ENCODE measurements at regions not wholly inside any gene's neighbourhood (a gene's known extent, or its start where the extent isn't known, plus 50 kb on each side); places are given as distances from the start of the nearest gene placed in this dataset.

DNA sequence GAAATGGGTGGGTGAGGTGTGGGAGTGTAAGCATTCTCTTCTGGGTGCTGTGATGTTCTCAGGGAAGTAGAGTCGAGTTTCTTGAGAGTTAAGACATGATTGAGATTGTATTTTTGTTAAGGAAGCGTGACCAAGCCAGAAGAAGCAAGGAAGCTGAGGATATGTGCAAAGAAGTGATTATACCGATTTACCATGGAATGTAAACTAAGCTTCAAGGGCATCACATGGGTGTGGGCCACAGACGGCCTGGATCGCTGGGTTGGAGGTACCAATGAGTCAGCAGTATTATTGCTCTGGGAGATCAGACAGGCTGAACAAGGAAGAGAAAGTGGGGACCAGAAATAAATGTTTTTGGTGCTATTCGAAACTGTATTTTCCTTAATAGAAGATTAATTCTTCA, 184.1 kb upstream of the GMDS start:
- no peak overlapping the region for H3K4me3 Mint-ChIP-seq
- DNase-seq (no peak), ATAC-seq (ENCODE audit: low read depth) (no peak)
- no peaks in the 10 kb centered on the region for H3K36me3 Mint-ChIP-seq
- H3K27me3 Mint-ChIP-seq: no peaks in the 10 kb centered on the region
- POLR2A ChIA-PET: no interaction called here
- peaks cover 5% of the 10 kb centered on the region for H3K9me3 Mint-ChIP-seq
- H3K27ac Mint-ChIP-seq: no peak overlapping the region
- H3K4me1 Mint-ChIP-seq: no peaks in the 10 kb centered on the region

DNA sequence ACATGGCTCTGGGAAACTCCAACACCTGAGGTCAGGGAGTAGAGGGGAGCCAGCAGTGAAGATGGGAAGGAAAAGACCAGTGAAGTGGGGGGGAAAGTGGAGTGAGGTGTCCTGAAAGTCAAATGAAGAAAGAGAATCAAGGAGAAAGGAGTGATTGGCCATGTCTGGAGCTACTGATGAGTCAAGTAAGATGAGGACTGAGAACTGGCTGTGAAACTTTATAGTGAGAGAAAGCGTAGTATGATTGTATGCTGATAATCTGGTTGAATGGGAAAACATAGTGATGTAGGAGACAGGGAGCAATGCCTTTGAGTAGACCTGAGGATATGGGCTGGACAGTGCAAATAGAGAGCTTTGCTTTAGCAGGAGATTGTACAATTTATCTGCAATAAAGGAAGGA, 183.6 kb upstream of the GMDS start:
- ATAC-seq (ENCODE audit: low read depth): no peak
- Mint-ChIP-seq H3K4me1 (no peaks in the 10 kb centered on the region), H3K27me3 (no peaks in the 10 kb centered on the region), H3K36me3 (no peaks in the 10 kb centered on the region), H3K4me3 (no peak overlapping the region), H3K27ac (no peak overlapping the region), H3K9me3 (peaks cover 6% of the 10 kb centered on the region)
- POLR2A ChIA-PET: no interaction called here
- no peak for DNase-seq

DNA sequence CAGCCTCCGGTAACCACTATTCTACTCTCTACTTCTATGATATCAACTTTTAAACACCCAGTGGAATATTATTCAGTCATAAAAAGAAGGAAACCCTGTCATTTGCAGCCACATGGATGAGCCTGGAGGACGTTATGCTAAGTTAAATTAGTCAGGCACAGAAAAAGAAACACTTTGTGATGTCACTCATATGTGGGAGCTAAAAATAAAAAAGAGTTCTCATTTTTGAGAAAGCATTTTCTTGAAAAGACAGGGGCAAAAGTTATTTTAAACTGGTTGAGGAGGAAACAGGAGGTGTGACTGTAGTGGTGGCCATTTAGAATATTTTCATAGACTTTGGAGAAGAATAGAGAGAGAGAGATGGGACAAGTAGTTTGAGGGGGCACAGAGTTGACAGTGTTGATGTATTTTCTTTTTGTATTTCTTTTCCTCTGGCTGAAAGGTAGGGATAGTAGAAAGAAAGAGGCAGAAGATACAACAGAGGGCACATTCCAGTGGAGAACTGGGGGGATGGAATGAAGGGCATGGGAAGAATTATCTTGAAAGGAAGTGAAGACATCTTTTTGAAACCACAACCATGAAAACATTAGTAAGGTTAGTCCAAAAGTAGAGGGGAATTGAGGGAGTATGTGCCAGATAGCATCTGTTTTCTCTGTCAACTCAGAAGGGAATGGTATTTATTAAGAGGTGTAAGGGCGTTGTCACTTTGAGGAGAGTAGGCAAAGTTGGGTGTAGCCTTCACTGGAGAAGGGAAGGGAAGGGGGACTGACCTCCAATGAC, 181.3 kb upstream of the GMDS start:
- no peak for ATAC-seq (ENCODE audit: low read depth)

DNA sequence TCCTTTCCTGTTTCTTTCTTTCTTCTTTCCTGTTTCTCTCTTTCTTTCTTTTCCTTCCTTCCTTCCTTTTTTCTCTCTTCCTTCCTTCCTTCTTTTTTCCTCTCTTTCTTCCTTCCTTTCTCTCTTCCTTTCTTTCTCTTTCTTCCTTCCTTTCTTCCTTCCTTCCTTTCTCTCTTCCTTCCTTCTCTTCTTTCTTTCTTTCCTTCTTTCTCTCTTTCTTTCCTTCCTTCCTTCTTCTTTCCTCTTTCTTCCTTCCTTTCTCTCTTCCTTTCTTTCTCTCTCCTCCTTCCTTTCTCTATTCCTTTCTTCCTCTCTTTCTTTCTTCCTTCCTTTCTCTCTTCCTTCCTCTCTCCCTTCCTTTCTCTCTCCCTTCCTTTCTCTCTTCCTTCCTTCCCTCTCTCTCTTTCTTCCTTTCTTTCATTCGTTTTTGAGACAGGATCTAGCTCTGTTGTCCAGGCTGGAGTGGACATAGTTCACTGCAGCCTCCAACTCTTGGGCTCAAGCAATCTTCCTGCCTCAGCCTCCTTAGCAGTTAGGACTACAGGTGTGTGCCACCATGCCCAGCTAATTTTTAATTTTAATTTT, 170.8 kb upstream of the GMDS start:
- H3K36me3 Mint-ChIP-seq: no peaks in the 10 kb centered on the region
- no peak overlapping the region for H3K4me3 Mint-ChIP-seq
- DNase-seq: no peak
- H3K9me3 Mint-ChIP-seq: peaks cover 1% of the 10 kb centered on the region
- no peaks in the 10 kb centered on the region for H3K27me3 Mint-ChIP-seq
- no peaks in the 10 kb centered on the region for H3K4me1 Mint-ChIP-seq
- H3K27ac Mint-ChIP-seq: no peak overlapping the region
- ATAC-seq (ENCODE audit: low read depth): no peak
- POLR2A ChIA-PET: no interaction called here

More for the DNA sequence above, 181.3 kb upstream of the GMDS start:
- no peaks in the 10 kb centered on the region for H3K27me3 Mint-ChIP-seq
- H3K9me3 Mint-ChIP-seq: peaks cover 6% of the 10 kb centered on the region
- H3K36me3 Mint-ChIP-seq: no peaks in the 10 kb centered on the region
- no peak overlapping the region for H3K4me3 Mint-ChIP-seq
- no peak for DNase-seq
- H3K27ac Mint-ChIP-seq: no peak overlapping the region
- POLR2A ChIA-PET: no interaction called here
- no peaks in the 10 kb centered on the region for H3K4me1 Mint-ChIP-seq

DNA sequence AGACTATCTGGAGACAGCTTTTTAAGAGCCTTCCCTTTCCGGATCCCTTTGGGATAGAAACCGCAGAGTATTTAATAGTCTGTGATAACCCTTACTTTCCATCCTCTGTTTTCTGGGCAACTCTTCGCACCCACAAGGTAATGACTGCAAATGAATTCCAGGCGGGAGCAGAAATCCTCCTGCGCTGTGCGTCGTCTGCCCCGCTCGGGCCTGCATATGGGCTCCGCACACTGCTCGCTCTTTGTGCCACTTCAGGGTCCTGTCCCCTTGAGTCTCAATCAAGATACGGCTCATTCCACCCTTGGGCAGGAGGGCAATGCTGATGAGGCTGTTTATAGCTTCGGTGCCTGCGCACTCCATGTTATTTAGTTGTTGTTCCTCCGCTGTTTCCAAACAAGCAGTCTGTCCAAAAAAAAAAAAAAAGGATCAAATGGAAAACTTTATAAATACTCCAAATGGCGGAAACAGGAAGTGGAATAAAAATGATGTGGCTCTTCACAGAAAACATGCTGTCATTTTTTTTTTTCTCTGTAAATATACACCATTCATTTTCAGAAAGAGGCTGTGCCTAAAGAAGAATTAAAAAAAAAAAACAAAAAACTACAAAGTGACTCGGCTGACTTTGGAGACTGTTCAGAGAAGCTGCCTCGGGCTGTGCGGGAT, 169.6 kb upstream of the GMDS start:
- Mint-ChIP-seq H3K27me3 (no peaks in the 10 kb centered on the region), H3K4me3 (no peak overlapping the region), H3K36me3 (no peaks in the 10 kb centered on the region), H3K4me1 (no peaks in the 10 kb centered on the region), H3K9me3 (peaks cover 1% of the 10 kb centered on the region), H3K27ac (no peak overlapping the region)
- ATAC-seq (ENCODE audit: low read depth): no peak
- POLR2A ChIA-PET: no interaction called here
- no peak for DNase-seq

DNA sequence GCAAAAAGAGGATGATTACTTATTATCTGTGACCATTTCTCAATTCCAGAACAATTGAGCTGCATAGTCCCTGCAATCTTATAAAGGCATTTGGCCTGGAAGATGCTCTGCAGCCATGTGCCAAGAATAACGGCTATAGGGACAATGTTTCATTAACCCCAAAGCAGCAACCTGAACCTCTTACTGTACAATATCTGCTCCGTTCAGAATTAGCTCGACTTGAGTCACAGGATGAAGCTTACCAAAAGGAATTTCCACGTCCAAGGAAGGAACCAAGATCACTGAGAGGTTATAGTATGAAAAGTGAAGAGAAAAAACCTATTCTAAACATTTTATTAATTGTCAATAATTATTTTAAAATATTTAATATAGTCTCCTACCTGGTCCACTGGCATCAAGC, 167.3 kb upstream of the GMDS start:
- no peaks in the 10 kb centered on the region for H3K4me1 Mint-ChIP-seq
- H3K27ac Mint-ChIP-seq: no peak overlapping the region
- ATAC-seq (ENCODE audit: low read depth) (no peak), DNase-seq (no peak)
- H3K36me3 Mint-ChIP-seq: no peaks in the 10 kb centered on the region
- no peak overlapping the region for H3K4me3 Mint-ChIP-seq
- H3K9me3 Mint-ChIP-seq: peaks cover 1% of the 10 kb centered on the region
- H3K27me3 Mint-ChIP-seq: no peaks in the 10 kb centered on the region
- POLR2A ChIA-PET: no interaction called here

DNA sequence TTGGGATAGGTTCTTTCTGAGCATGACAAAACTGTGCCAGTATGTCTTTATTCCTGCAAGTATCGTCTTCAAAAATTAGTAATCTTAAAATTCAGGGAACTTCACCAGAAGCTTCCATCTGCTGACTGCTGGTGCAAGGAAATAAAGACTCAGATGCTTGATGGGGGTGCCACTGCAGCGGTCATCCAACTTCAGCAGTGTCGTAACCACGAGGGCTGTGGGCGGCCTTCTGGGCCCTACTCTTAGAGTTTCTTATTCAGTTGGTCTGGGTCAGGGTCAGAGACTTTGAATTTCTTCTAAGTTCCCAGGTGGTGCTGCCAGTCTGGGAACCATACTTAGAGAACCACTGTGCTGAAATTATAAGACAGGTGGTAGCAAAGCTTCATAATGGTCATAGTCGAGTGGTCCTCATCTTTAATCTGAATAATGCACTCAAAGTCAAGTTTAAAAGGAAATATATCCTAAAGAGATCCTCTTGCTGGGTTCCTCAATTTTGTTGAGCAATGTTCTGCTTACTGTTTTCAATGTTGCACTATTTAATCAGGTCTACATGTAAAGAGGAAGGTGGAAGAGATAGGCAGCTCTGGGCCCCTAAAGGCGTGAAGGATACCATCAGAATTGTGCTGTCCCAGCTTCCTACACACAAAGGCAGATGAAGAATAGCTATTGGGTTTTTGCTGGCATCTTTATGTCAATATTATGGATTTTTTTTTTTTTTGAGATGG, 165.4 kb upstream of the GMDS start:
- no peak overlapping the region for H3K4me3 Mint-ChIP-seq
- no peak for DNase-seq
- no peaks in the 10 kb centered on the region for H3K27me3 Mint-ChIP-seq
- no peak overlapping the region for H3K27ac Mint-ChIP-seq
- H3K4me1 Mint-ChIP-seq: no peaks in the 10 kb centered on the region
- no peak for ATAC-seq (ENCODE audit: low read depth)
- no peaks in the 10 kb centered on the region for H3K36me3 Mint-ChIP-seq
- no peaks in the 10 kb centered on the region for H3K9me3 Mint-ChIP-seq
- POLR2A ChIA-PET: no interaction called here

DNA sequence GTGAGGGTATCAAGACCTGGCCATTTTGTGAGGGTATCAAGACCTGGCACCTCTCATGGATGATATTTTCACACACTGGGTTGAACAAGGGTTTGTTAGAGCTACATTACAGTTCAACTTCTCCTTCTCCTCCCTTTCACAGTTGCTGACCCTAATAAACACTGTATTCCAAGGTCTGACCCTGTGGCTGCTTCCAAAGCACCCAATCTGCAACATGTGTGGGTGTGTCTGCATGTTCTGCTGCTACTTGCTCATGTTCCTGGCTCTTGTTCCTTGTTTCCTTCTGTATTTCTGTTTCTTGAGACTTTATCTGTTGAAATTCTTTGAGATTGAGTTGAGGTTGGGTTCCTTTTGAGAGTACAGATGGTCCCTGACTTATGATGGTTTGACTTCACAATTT, 162.1 kb upstream of the GMDS start:
- Mint-ChIP-seq H3K4me3 (no peak overlapping the region), H3K36me3 (no peaks in the 10 kb centered on the region), H3K27me3 (no peaks in the 10 kb centered on the region), H3K4me1 (no peaks in the 10 kb centered on the region), H3K27ac (no peak overlapping the region), H3K9me3 (no peaks in the 10 kb centered on the region)
- no peak for ATAC-seq (ENCODE audit: low read depth)
- DNase-seq: no peak
- POLR2A ChIA-PET: no interaction called here

DNA sequence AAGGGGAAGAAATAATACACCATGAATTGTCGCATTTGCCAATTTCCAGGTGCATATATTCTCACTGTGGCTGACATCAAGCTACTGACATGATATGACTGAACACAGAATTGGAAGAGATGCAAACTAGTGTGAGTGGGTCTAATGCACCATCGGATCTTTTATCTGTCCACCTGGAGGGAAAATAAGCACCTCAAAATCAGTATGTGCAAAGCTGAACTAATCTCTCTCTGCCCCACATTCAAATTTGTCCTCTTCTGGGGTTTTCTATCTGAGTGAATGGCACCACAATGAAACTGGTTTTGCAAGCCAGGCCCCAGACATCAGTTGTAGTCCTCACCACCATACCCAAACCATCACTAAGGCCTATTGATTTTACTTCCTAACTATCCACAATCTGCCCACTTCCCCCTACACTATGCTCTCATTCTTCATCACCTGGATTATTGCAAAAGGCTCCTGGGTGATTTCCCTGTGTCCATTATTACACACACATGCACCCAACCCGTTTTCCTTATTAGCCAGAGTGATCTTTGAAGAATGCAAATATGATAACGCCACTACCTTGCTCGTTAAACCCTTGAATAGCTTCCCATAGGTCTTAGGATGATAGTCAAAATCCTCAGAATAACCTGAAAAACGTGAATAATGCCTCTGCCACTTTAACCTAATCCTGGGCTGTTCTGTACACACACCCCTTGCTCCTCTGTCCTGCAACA, 159.0 kb upstream of the GMDS start:
- DNase-seq (no peak), ATAC-seq (ENCODE audit: low read depth) (no peak)
- no peaks in the 10 kb centered on the region for H3K36me3 Mint-ChIP-seq
- H3K4me3 Mint-ChIP-seq: no peak overlapping the region
- no peaks in the 10 kb centered on the region for H3K9me3 Mint-ChIP-seq
- POLR2A ChIA-PET: no interaction called here
- no peaks in the 10 kb centered on the region for H3K4me1 Mint-ChIP-seq
- H3K27ac Mint-ChIP-seq: no peak overlapping the region
- no peaks in the 10 kb centered on the region for H3K27me3 Mint-ChIP-seq

DNA sequence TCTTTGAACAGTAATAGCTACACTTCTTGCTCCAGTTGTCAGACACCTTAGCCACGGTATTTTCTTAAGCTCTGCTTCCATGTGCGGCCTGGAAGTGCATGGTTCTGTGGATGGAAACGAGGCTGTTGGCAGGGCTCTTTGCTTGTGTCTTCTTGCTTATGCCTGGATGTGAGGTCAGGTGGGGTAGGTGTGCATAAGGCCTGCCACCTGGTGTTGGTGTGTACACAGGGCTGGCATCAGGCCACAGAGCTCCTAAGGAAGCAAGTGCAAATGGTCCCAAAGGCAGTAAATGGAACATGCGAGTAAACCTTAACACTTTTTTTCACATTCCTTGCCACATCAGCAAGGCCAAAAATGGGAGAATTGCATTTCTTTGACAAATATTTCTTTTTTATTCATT, 158.1 kb upstream of the GMDS start:
- DNase-seq (no peak), ATAC-seq (ENCODE audit: low read depth) (no peak)
- H3K4me3 Mint-ChIP-seq: no peak overlapping the region

DNA sequence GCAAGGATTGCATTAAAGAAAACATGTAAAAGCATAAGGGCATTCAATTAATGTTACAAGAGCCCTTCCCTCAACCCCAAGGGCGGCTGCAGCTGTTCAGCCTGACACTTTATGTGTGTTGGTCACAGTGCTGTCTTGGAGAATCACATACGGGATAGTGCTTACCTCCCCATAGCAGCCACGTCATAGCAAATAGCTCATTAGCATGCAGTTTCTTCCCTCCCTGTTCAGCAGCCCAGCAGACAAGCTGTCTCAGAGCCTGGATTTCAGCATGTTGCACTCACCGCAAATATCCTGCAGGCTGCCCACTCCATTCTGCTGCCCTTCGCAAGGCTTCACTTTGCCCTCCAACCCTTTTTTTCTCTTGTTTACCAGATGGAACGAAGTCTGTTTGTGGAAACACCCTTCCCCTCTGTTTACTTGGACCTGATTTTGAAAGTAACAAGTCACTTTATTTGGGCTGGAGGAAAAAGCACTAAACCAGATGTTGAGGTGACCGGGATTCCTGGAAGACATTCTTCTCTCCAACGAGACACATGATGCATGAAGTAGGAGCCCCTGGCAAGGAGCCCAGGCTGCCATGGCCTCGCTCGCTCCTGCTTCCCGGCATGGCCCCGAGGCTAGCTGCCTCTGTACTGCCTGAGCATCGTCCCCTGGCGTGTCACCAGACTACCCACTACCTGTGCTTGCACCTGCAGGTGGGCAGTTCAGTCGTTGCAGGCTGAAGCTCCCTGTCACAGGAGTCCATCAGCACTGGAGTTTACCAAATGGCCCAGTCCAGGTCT, 151.6 kb upstream of the GMDS start:
- Mint-ChIP-seq H3K4me1 (no peaks in the 10 kb centered on the region), H3K9me3 (no peaks in the 10 kb centered on the region), H3K27me3 (no peaks in the 10 kb centered on the region), H3K4me3 (no peak overlapping the region), H3K27ac (no peak overlapping the region), H3K36me3 (no peaks in the 10 kb centered on the region)
- DNase-seq (no peak), ATAC-seq (ENCODE audit: low read depth) (no peak)
- POLR2A ChIA-PET: no interaction called here

More for the DNA sequence above, 158.1 kb upstream of the GMDS start:
- Mint-ChIP-seq H3K4me1 (no peaks in the 10 kb centered on the region), H3K27ac (no peak overlapping the region), H3K9me3 (no peaks in the 10 kb centered on the region), H3K36me3 (no peaks in the 10 kb centered on the region), H3K27me3 (no peaks in the 10 kb centered on the region)
- POLR2A ChIA-PET: no interaction called here

DNA sequence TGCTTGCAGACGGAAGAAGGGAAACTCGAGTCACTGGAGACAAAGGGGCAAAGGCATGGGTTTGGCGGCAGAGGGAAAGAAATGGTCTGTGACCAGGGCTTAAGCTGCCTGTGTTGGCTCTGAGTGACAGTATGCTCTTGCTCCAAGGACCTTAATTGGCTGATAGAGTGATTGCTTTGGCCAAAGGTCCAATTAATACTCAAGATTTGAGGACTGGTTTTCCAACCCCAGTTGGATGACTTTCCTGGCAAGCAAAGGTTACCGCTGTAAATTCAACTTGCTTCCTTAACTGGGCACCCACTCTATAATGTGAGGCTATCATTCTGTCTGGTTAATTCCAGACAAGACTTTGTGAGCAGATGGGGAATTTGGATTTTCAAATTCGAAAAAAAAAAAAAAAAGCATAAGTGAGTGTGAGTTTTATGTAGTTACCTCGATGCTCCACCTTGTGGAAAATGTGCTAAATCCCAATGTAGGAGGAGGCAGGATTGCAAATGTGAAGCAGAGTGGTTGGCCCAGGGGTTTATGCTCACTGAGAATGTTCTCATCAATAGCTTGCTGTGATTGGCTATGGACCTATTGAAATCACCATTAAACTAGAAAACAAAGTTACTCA, 150.7 kb upstream of the GMDS start:
- no peak for DNase-seq
- Mint-ChIP-seq H3K27ac (no peak overlapping the region), H3K36me3 (no peaks in the 10 kb centered on the region), H3K27me3 (no peaks in the 10 kb centered on the region), H3K4me3 (no peak overlapping the region), H3K9me3 (no peaks in the 10 kb centered on the region), H3K4me1 (no peaks in the 10 kb centered on the region)
- POLR2A ChIA-PET: no interaction called here
- ATAC-seq (ENCODE audit: low read depth): no peak
